ENCODE measurements at regions not wholly inside any gene's neighbourhood (a gene's known extent, or its start where the extent isn't known, plus 50 kb on each side); places are given as distances from the start of the nearest gene placed in this dataset.

DNA sequence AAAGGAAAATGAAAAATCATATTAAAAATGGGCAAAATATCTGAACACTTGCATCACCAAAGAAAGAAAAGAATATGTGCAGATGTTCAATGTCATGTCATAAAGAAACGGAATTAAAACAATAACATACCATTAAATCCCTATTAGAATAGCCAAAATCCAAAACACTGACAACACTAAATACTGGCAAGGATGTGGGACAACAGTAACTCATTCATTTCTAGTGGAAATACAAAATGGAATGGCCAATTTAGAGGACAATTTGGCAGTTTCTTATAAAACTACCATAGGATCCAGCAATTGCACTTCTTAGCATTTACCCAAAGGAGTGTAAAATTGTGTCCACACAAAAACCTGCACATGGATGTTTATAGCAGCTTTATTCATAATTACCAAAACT is 542.5 kb upstream of the UBE2E2 start:
- CTCF ChIA-PET, result no interaction called here
- Histone ChIP-seq H3K27ac (ENCODE audit: low read length) (no peak overlapping the region), H3K4me2 (ENCODE audit: low read length) (no peak overlapping the region), H4K20me1 (ENCODE audit: low read length) (no peaks in the 10 kb centered on the region), H3K4me3 (ENCODE audit: low read length) (no peak overlapping the region), H3F3A (ENCODE audit: low read length, unreplicated experiment) (no peaks in the 10 kb centered on the region), H3K36me3 (ENCODE audit: low read depth, low read length) (no peaks in the 10 kb centered on the region), H3K4me1 (ENCODE audit: insufficient read depth, low read length) (no peaks in the 10 kb centered on the region), H3K9me3 (ENCODE audit: low read length) (no peaks in the 10 kb centered on the region), H3K9ac (ENCODE audit: low read length) (no peak overlapping the region), H3K79me2 (ENCODE audit: low read length) (no peaks in the 10 kb centered on the region), H3K27me3 (ENCODE audit: low read length) (no peaks in the 10 kb centered on the region; the same call in 1 of the 2 replicates), H2AFZ (ENCODE audit: low read length) (no peak overlapping the region), H3K9me2 (replicated peaks; ENCODE audit: low read length) (no peaks in the 10 kb centered on the region)
- ATAC-seq (no peak), DNase-seq (no peak)
- TF ChIP-seq EZH2phosphoT487 (IDR thresholded peaks at IDR 0.05; ENCODE audit: borderline replicate concordance, low read length) (no peak), EZH2 (IDR thresholded peaks at IDR 0.05; ENCODE audit: low read length, unreplicated experiment) (no peak)
- TF ChIP-seq, protein P1, sequence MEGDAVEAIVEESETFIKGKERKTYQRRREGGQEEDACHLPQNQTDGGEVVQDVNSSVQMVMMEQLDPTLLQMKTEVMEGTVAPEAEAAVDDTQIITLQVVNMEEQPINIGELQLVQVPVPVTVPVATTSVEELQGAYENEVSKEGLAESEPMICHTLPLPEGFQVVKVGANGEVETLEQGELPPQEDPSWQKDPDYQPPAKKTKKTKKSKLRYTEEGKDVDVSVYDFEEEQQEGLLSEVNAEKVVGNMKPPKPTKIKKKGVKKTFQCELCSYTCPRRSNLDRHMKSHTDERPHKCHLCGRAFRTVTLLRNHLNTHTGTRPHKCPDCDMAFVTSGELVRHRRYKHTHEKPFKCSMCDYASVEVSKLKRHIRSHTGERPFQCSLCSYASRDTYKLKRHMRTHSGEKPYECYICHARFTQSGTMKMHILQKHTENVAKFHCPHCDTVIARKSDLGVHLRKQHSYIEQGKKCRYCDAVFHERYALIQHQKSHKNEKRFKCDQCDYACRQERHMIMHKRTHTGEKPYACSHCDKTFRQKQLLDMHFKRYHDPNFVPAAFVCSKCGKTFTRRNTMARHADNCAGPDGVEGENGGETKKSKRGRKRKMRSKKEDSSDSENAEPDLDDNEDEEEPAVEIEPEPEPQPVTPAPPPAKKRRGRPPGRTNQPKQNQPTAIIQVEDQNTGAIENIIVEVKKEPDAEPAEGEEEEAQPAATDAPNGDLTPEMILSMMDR (conservative IDR thresholded peaks at IDR 0.05; ENCODE audit: low read depth, low read length), result no peak
- no TSS peak for BruUV-seq (replicated peaks)
- POLR2A ChIA-PET (ENCODE audit: unreplicated experiment), result no interaction called here
- intact Hi-C loops (cut with micrococcal nuclease), result no loop called here

DNA sequence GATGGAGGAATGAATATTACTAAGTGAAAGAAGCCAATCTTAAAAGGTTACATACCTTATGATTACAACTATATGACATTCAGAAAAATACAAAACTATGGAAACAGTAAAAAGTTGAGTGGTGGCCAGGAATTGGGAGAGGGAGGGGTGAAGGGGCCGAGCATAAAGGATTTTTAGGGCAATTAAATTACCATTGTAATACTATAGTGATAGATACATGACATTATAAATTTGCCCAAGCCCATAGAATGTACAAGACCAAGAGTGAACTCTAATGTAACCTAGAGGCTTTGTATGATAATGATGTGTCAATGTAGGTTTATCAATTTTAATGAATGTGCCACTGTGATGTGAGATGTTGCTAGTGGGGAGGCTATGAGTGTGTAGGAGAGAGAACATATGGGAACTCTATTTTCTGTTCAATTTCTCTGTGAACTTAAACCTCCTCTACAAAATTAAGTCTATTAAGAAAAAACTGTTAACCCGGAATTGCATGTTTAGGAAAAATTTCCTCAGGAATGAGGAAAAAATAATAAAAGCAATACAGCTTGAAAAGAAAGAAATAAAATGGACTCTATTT is 541.9 kb upstream of the UBE2E2 start:
- Histone ChIP-seq H3K79me2 (ENCODE audit: low read length) (no peaks in the 10 kb centered on the region), H3K4me3 (ENCODE audit: low read length) (no peak overlapping the region), H3K9me2 (replicated peaks; ENCODE audit: low read length) (no peaks in the 10 kb centered on the region), H2AFZ (ENCODE audit: low read length) (no peak overlapping the region), H3K27ac (ENCODE audit: low read length) (no peak overlapping the region), H3K27me3 (ENCODE audit: low read length) (no peaks in the 10 kb centered on the region; the same call in 1 of the 2 replicates), H3K4me2 (ENCODE audit: low read length) (no peak overlapping the region), H3K9ac (ENCODE audit: low read length) (no peak overlapping the region), H3K36me3 (ENCODE audit: low read depth, low read length) (no peaks in the 10 kb centered on the region), H4K20me1 (ENCODE audit: low read length) (no peaks in the 10 kb centered on the region), H3K4me1 (ENCODE audit: insufficient read depth, low read length) (no peaks in the 10 kb centered on the region), H3F3A (ENCODE audit: low read length, unreplicated experiment) (no peaks in the 10 kb centered on the region), H3K9me3 (ENCODE audit: low read length) (no peaks in the 10 kb centered on the region)
- no peak for DNase-seq
- POLR2A ChIA-PET (ENCODE audit: unreplicated experiment), result no interaction called here
- intact Hi-C loops (cut with micrococcal nuclease), result no loop called here
- TF ChIP-seq, protein P1 (conservative IDR thresholded peaks at IDR 0.05; ENCODE audit: low read depth, low read length), result no peak
- no peak for TF ChIP-seq EZH2phosphoT487 (IDR thresholded peaks at IDR 0.05; ENCODE audit: borderline replicate concordance, low read length)
- TF ChIP-seq EZH2 (IDR thresholded peaks at IDR 0.05; ENCODE audit: low read length, unreplicated experiment), result no peak
- ATAC-seq, result no peak
- no TSS peak for BruUV-seq (replicated peaks)
- CTCF ChIA-PET, result no interaction called here

DNA sequence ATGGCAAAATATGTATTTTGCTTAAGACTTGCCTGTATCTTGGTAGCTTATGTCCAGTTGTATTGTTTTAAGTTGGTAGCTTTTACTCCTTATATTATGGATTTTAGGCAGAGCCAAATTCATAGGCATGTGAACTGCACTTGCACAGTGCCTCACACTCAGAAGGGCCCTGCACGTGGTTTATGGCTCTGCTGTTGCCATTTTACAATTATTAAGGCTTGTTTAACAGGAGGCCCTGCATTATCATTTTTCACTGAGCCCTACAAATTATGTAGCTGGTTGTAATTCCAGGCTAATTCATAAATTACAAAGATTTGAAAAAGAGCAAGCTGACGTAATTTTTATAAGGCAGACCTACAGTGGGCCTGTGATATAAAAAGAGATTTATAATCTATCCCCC is 537.6 kb upstream of the UBE2E2 start:
- DNase-seq (no peak), ATAC-seq (no peak)
- Histone ChIP-seq H3K4me2 (ENCODE audit: low read length) (no peak overlapping the region), H3K9me3 (ENCODE audit: low read length) (no peaks in the 10 kb centered on the region), H3K27me3 (ENCODE audit: low read length) (no peaks in the 10 kb centered on the region), H3K4me3 (ENCODE audit: low read length) (no peak overlapping the region), H2AFZ (ENCODE audit: low read length) (no peak overlapping the region), H3K9ac (ENCODE audit: low read length) (no peak overlapping the region), H3K4me1 (ENCODE audit: insufficient read depth, low read length) (no peaks in the 10 kb centered on the region), H3F3A (ENCODE audit: low read length, unreplicated experiment) (no peaks in the 10 kb centered on the region), H3K27ac (ENCODE audit: low read length) (no peak overlapping the region), H3K36me3 (ENCODE audit: low read depth, low read length) (no peaks in the 10 kb centered on the region), H3K9me2 (replicated peaks; ENCODE audit: low read length) (no peaks in the 10 kb centered on the region), H3K79me2 (ENCODE audit: low read length) (no peaks in the 10 kb centered on the region), H4K20me1 (ENCODE audit: low read length) (no peaks in the 10 kb centered on the region)
- ChIA-PET CTCF (no interaction called here), POLR2A (ENCODE audit: unreplicated experiment) (no interaction called here)
- TF ChIP-seq EZH2phosphoT487 (IDR thresholded peaks at IDR 0.05; ENCODE audit: borderline replicate concordance, low read length), result no peak
- no peak for TF ChIP-seq EZH2 (IDR thresholded peaks at IDR 0.05; ENCODE audit: low read length, unreplicated experiment)
- TF ChIP-seq, protein P1 (conservative IDR thresholded peaks at IDR 0.05; ENCODE audit: low read depth, low read length), result no peak
- no TSS peak for BruUV-seq (replicated peaks)
- intact Hi-C loops (cut with micrococcal nuclease), result loop anchor here (5.0 kb wide), 1 partner anchor 38 kb away; no protein-coding TSS in a partner anchor
